BLaER1 treated with 17β-estradiol and CSF1 and Interleukin-3, amounts not matched to agents 10 nM and 100 nM (cell line): ENCODE measurements at regions not wholly inside any gene's neighbourhood (a gene's known extent, or its start where the extent isn't known, plus 50 kb on each side); places are given as distances from the start of the nearest gene placed in this dataset.

Experiments
- H3K27ac ChIP-seq, 11 experiments: shearing (Covaris generic); formaldehyde crosslinking; 2 replicates each; pipeline ENCODE4 v1.8.1; 2022
- H3K27me3 ChIP-seq, 11 experiments: shearing (Covaris generic); formaldehyde crosslinking; 2 replicates each; pipeline ENCODE4 v1.8.1; 2022
- H3K36me3 ChIP-seq, 11 experiments: shearing (Covaris generic); formaldehyde crosslinking; 2 replicates each; pipeline ENCODE4 v1.8.1; 2022
- H3K4me1 ChIP-seq, 10 experiments: shearing (Covaris generic); formaldehyde crosslinking; 2 replicates each; pipeline ENCODE4 v1.8.1; 2022
- H3K4me2 ChIP-seq, 11 experiments: shearing (Covaris generic); formaldehyde crosslinking; 2 replicates each; pipeline ENCODE4 v1.8.1; 2022
- H3K4me3 ChIP-seq, 10 experiments: shearing (Covaris generic); formaldehyde crosslinking; 2 replicates each; pipeline ENCODE4 v1.8.1; 2022
- H3K9ac ChIP-seq, 11 experiments: shearing (Covaris generic); formaldehyde crosslinking; 2 replicates each; pipeline ENCODE4 v1.8.1; 2022
- H3K9me3 ChIP-seq, 11 experiments: shearing (Covaris generic); formaldehyde crosslinking; replicated peaks in 1 of 11; 2 replicates each; pipeline ENCODE4 v1.8.1; 2022
- H4K20me1 ChIP-seq, 11 experiments: shearing (Covaris generic); formaldehyde crosslinking; 2 replicates each; pipeline ENCODE4 v1.8.1; 2022
- Cebpa-rat ChIP-seq, 11 experiments: shearing (Covaris generic); IDR thresholded peaks; 2 replicates each; pipeline ENCODE4 v1.8.1; 2022

DNA sequence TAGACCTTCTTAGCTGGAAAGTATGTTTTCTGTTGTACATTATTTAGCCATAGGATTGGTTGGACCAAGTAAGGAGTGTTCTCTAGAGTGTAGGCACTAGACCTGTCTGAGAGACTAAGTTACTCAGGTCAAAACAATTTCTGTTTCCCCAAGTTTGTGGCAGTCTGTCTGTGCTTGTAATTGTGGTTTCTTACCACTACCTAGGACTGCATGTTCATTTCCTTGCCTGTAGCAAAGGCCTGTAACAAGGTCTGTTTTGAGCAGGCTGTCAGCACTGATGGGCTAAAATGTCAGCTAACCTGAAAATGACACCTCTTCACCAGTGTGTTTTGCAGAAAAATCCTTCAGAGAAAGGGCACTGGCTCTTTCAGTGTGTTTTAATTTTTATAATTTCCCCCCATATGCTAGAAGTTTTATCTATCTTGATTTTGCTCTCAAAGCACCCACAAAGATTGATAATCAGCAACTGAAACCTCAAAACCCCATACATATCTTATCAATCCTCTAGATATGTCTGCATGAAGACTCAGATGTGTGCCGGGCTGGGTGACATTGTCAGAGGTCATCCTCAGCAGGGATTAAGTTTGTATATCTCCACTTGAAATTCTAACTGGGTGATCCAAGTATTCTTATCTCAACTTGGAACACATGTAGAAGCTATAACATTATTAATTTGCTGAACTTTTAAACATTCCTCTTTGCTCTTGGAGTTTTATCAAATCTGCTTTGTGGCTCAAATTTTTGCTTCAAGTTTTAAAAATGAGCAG is 50.7 kb upstream of the ST6GALNAC3 start:
- Histone ChIP-seq H3K9me3 (0 out of 22 replicates have a peak, but pooled peaks cover 0 to 5% (median 0%) of the 10 kb centered on the region in 11 experiments), H3K4me3 (no peak overlapping the region), H3K36me3 (no peaks in the 10 kb centered on the region), H3K4me1 (no peaks in the 10 kb centered on the region), H4K20me1 (no peaks in the 10 kb centered on the region), H3K27me3 (no peaks in the 10 kb centered on the region), H3K4me2 (no peak overlapping the region), H3K27ac (no peak overlapping the region), H3K9ac (no peak overlapping the region)
- TF ChIP-seq Cebpa-rat (IDR thresholded peaks at IDR 0.05): no peak
